GM12878 (cell line): ENCODE measurements at regions not wholly inside any gene's neighbourhood (a gene's known extent, or its start where the extent isn't known, plus 50 kb on each side); places are given as distances from the start of the nearest gene placed in this dataset.

Experiments
- ATAC-seq: fragments of 200-7000 bp; cut with Tn5 transposase; 3 replicates; pipeline ENCODE4 v1.9.1; 2020; ENCODE audit warnings: mild to moderate bottlenecking, moderate library complexity
- BruUV-seq: library from RNA; stranded (reverse); fragments of 400-500 nt; replicated peaks from 2 replicates; lab custom pipeline; 2021; lab: Mats Ljungman, UMichigan
- CTCF ChIA-PET: fragments of 300-600 bp; sonication (Branson Sonifier 250); formaldehyde crosslinking; extraction: SDS; loops from one replicate; lab custom pipeline; 2021; ENCODE audit warnings: inconsistent platforms; lab: Yijun Ruan, JAX
- POLR2A ChIA-PET: fragments of 350-600 bp; formaldehyde crosslinking; extraction: SDS; loops from one replicate; lab custom pipeline; 2021; ENCODE audit warnings: inconsistent platforms; lab: Charles Lee
- RAD21 ChIA-PET: fragments of 300-600 bp; sonication (Branson Sonifier 250); formaldehyde crosslinking; loops from one replicate; lab custom pipeline; 2023; ENCODE audit warnings: antibody characterized with exemption; ENCODE audit not compliant: unreplicated experiment; lab: Charles Lee
- SMC1A ChIA-PET: fragments of 300-600 bp; sonication (Branson Sonifier 250); formaldehyde crosslinking; loops from one replicate; lab custom pipeline; 2023; ENCODE audit not compliant: unreplicated experiment, uncharacterized antibody; lab: Charles Lee
- DNase-seq: peaks from one replicate; pipeline ENCODE4 v3.0.0-alpha.2; 2011; ENCODE audit warnings: low read depth, low spot score
- FAIRE-seq: peaks from 3 replicates; lab custom pipeline; 2011; peaks lifted over from hg19 to GRCh38; lab: Jason Lieb, UNC
- H2AFZ ChIP-seq: 2 replicates; pipeline ENCODE4 v1.6.0; 2011; ENCODE audit warnings: low read depth, low read length, control low read depth; ENCODE audit not compliant: control insufficient read depth
- H3K27ac ChIP-seq: 2 replicates; pipeline ENCODE4 v1.5.1; 2011; ENCODE audit warnings: control low read depth; ENCODE audit not compliant: control insufficient read depth, insufficient read depth
- H3K27me3 ChIP-seq, 2 experiments: replicated peaks in 1 of 2; 2 replicates each; pipeline versions ENCODE4 v1.6.0 to v1.6.1; 2011; ENCODE audit warnings: low read length in 1 of 2; ENCODE audit not compliant: control insufficient read depth in 2 of 2, insufficient read depth in 2 of 2
- H3K36me3 ChIP-seq, 2 experiments: 2 replicates each; pipeline ENCODE4 v1.5.1; 2011; ENCODE audit warnings: low read length in 1 of 2; ENCODE audit not compliant: control insufficient read depth in 2 of 2, insufficient read depth in 2 of 2
- H3K4me1 ChIP-seq: 2 replicates; pipeline ENCODE4 v1.6.1; 2011; ENCODE audit warnings: mild to moderate bottlenecking, low read length, moderate library complexity, mixed read lengths; ENCODE audit not compliant: control insufficient read depth, insufficient read depth
- H3K4me2 ChIP-seq: 2 replicates; pipeline ENCODE4 v1.6.0; 2011; ENCODE audit warnings: control low read depth; ENCODE audit not compliant: control insufficient read depth, insufficient read depth
- H3K4me3 ChIP-seq: fragments of 200-600 bp; sonication (generic); 2 replicates; pipeline ENCODE4 v1.5.1; 2016
- H3K79me2 ChIP-seq: 2 replicates; pipeline ENCODE4 v1.6.0; 2011; ENCODE audit warnings: low read length; ENCODE audit not compliant: control insufficient read depth, insufficient read depth
- H3K9ac ChIP-seq: 2 replicates; pipeline ENCODE4 v1.8.0; 2011; ENCODE audit warnings: low read length, control low read depth, mixed read lengths; ENCODE audit not compliant: control insufficient read depth, insufficient read depth
- H3K9me3 ChIP-seq: replicated peaks from 3 replicates; pipeline ENCODE4 v1.5.1; 2011; ENCODE audit warnings: mild to moderate bottlenecking, low read length; ENCODE audit not compliant: control insufficient read depth, insufficient read depth
- H4K20me1 ChIP-seq: 2 replicates; pipeline ENCODE4 v1.6.0; 2011; ENCODE audit not compliant: control insufficient read depth, insufficient read depth
- CBFB ChIP-seq: IDR thresholded peaks from 2 replicates; pipeline ENCODE4 v1.6.1; 2016; ENCODE audit warnings: antibody characterized with exemption, low read depth
- FOS ChIP-seq: IDR thresholded peaks from 3 replicates; pipeline ENCODE4 v1.6.1; 2011; ENCODE audit warnings: borderline replicate concordance; ENCODE audit not compliant: insufficient read length; ENCODE audit errors: extremely low read depth
- HCFC1 ChIP-seq: fragments of 150-350 bp; IDR thresholded peaks from 2 replicates; pipeline ENCODE4 v1.6.1; 2014; ENCODE audit warnings: low read length
- HDAC6 ChIP-seq: fragments of 200-600 bp; sonication (generic); IDR thresholded peaks from one replicate; pipeline ENCODE4 v1.8.0; 2017; ENCODE audit warnings: antibody characterized with exemption; ENCODE audit not compliant: unreplicated experiment
- IRF5 ChIP-seq: fragments of 450-650 bp; IDR thresholded peaks from 2 replicates; pipeline ENCODE4 v1.6.1; 2017; ENCODE audit warnings: borderline replicate concordance
- JUND ChIP-seq: IDR thresholded peaks from 2 replicates; pipeline ENCODE4 v1.6.1; 2012; ENCODE audit warnings: low read depth, mild to moderate bottlenecking, low read length, improper control_type of control experiment, moderate library complexity
- MEF2B ChIP-seq: fragments of 450-650 bp; IDR thresholded peaks from 2 replicates; pipeline ENCODE4 v1.6.1; 2018; ENCODE audit warnings: mild to moderate bottlenecking, moderate library complexity; ENCODE audit not compliant: partially characterized antibody, poor library complexity, severe bottlenecking
- POLR2AphosphoS5 ChIP-seq: IDR thresholded peaks from 2 replicates; pipeline ENCODE4 v1.6.1; 2011; ENCODE audit warnings: mild to moderate bottlenecking, low read length, inconsistent platforms
- RAD21 ChIP-seq: IDR thresholded peaks from 2 replicates; pipeline ENCODE4 v1.6.1; 2011; ENCODE audit warnings: mild to moderate bottlenecking, low read depth, low read length, moderate library complexity; ENCODE audit not compliant: insufficient read depth
- STAT1 ChIP-seq: fragments of 450-650 bp; conservative IDR thresholded peaks from 2 replicates; pipeline ENCODE4 v1.6.1; 2014; ENCODE audit warnings: antibody characterized with exemption, mild to moderate bottlenecking
- ZBED1 ChIP-seq: IDR thresholded peaks from 2 replicates; pipeline ENCODE4 v1.6.1; 2016; ENCODE audit warnings: borderline replicate concordance
- ZNF274 ChIP-seq: IDR thresholded peaks from one replicate; pipeline ENCODE4 v1.8.0; 2011; ENCODE audit not compliant: insufficient read length, insufficient read depth
- WGBS: methylation state at CpG from one replicate; pipeline ENCODE4 v1.1.6; 2016; ENCODE audit warnings: low lambda C conversion rate; ENCODE audit not compliant: insufficient replicate concordance, insufficient coverage; ENCODE audit errors: missing lambda C conversion rate; 5-methylcytosine and 5-hydroxymethylcytosine counted together
- in situ Hi-C: fragments of 300-500 bp; cut with MboI; formaldehyde crosslinking; loops from 9 replicates; pipeline ENCODE4 v1.14.3; 2018; ENCODE audit warnings: mixed read lengths
- intact Hi-C: fragments of 100-400 bp; cut with micrococcal nuclease; formaldehyde crosslinking; loops from one replicate; pipeline ENCODE4 v1.14.2; 2022; ENCODE audit not compliant: unreplicated experiment
- TF ChIP-seq, protein P1 (sequence below): fragments of 450-650 bp; IDR thresholded peaks from 2 replicates; pipeline ENCODE4 v1.6.1; 2016; ENCODE audit warnings: mild to moderate bottlenecking
- TF ChIP-seq, protein P2 (sequence below): IDR thresholded peaks from 2 replicates; pipeline ENCODE4 v1.6.1; 2012; ENCODE audit warnings: low read depth, low read length, improper control_type of control experiment

- Histone ChIP-seq H3K27me3 (no peaks in the 10 kb centered on the region), H3K4me3 (no peak overlapping the region), H3K4me2 (no peak overlapping the region), H3K4me1 (no peaks in the 10 kb centered on the region), H4K20me1 (no peaks in the 10 kb centered on the region), H2AFZ (no peak overlapping the region), H3K36me3 (no peaks in the 10 kb centered on the region), H3K9me3 (no peaks in the 10 kb centered on the region), H3K79me2 (no peaks in the 10 kb centered on the region), H3K27ac (no peak overlapping the region), H3K9ac (no peak overlapping the region)
- no peak for FAIRE-seq
- in situ Hi-C loops = no loop called here
- 9% methylated on average over 3 of the region's 3 CpGs for WGBS
- TF ChIP-seq JUND = no peak
- no peak for TF ChIP-seq FOS
- no peak for TF ChIP-seq HCFC1
- no peak for TF ChIP-seq HDAC6
- TF ChIP-seq RAD21 = no peak
- TF ChIP-seq, protein P1, sequence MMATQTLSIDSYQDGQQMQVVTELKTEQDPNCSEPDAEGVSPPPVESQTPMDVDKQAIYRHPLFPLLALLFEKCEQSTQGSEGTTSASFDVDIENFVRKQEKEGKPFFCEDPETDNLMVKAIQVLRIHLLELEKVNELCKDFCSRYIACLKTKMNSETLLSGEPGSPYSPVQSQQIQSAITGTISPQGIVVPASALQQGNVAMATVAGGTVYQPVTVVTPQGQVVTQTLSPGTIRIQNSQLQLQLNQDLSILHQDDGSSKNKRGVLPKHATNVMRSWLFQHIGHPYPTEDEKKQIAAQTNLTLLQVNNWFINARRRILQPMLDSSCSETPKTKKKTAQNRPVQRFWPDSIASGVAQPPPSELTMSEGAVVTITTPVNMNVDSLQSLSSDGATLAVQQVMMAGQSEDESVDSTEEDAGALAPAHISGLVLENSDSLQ = no peak
- no peak for TF ChIP-seq ZBED1
- TF ChIP-seq STAT1 = no peak
- no peak for TF ChIP-seq CBFB
- TF ChIP-seq, protein P2, sequence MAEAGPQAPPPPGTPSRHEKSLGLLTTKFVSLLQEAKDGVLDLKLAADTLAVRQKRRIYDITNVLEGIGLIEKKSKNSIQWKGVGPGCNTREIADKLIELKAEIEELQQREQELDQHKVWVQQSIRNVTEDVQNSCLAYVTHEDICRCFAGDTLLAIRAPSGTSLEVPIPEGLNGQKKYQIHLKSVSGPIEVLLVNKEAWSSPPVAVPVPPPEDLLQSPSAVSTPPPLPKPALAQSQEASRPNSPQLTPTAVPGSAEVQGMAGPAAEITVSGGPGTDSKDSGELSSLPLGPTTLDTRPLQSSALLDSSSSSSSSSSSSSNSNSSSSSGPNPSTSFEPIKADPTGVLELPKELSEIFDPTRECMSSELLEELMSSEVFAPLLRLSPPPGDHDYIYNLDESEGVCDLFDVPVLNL = no peak
- no peak for TF ChIP-seq IRF5
- no peak for TF ChIP-seq MEF2B
- no peak for TF ChIP-seq POLR2AphosphoS5
- TF ChIP-seq ZNF274 = no peak
- no peak for ATAC-seq
- ChIA-PET POLR2A (no interaction called here), RAD21 (no interaction called here), CTCF (no interaction called here), SMC1A (interaction anchor here (2.9 kb wide), 1 partner anchor 9 kb away, joined by 14 read pairs; no protein-coding TSS in a partner anchor)
- intact Hi-C loops = no loop called here
- DNase-seq = no peak
- BruUV-seq = no TSS peak
These were observed 459.4 kb downstream of the EPHA4 start for GRCh38 chr2:221112744-221113143.
